ENCODE measurements at regions not wholly inside any gene's neighbourhood (a gene's known extent, or its start where the extent isn't known, plus 50 kb on each side); places are given as distances from the start of the nearest gene placed in this dataset.

DNA sequence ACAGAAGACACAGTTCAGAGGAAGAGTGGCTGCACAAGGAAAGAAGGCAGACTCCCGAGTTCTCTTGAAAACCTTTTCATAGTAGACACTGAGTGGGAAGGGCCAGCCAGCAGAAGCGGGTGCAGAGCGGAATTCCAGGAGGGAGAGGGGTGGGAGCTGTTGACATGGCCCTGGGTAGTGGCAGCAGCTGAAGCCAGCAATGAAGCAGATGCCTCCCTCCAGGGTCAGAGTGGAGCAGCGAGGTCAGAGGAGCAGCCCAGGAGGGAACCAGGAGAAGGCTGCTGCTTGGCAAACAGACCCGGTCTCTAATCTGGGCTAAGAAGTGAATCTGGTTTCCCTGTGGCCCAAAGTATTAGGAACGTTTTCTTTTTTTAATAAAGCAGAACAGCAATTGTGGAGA, 73.9 kb upstream of the SPATA13 start:
- TF ChIP-seq YY1 (IDR thresholded peaks at IDR 0.05) (no peak), SP1 (IDR thresholded peaks at IDR 0.05) (no peak)
